Activated T-cell treated with anti-CD3 and anti-CD28 coated beads, Interleukin-2, amount 50 U/mL, for 4 hours (primary cell): ENCODE measurements at regions not wholly inside any gene's neighbourhood (a gene's known extent, or its start where the extent isn't known, plus 50 kb on each side); places are given as distances from the start of the nearest gene placed in this dataset.
"Not testable (repeated sequence)": the region's sequence is repeated elsewhere in the genome, so short reads cannot be mapped to it uniquely, and the experiment has no call there.

Experiments used
- ATAC-seq, 2 donors: fragments of 200-7000 bp; cut with Tn5 transposase; one replicate each; pipeline ENCODE4 v1.10.0; 2021
- DNase-seq: peaks from one replicate; pipeline ENCODE4 v3.0.0-alpha.2; 2020
- H3K27me3 Mint-ChIP-seq: one replicate; pipeline ENCODE4 v1.8.0; 2021; ENCODE audit warnings: low read depth, mixed read lengths
- H3K36me3 Mint-ChIP-seq: one replicate; pipeline ENCODE4 v1.8.0; 2022; ENCODE audit warnings: mixed read lengths; ENCODE audit not compliant: insufficient read depth
- H3K4me1 Mint-ChIP-seq: one replicate; pipeline ENCODE4 v1.8.0; 2021; ENCODE audit warnings: low read depth, mixed read lengths
- H3K4me3 Mint-ChIP-seq: one replicate; pipeline ENCODE4 v1.8.0; 2021; ENCODE audit warnings: mild to moderate bottlenecking, moderate library complexity, mixed read lengths
- H3K9me3 Mint-ChIP-seq: one replicate; pipeline ENCODE4 v1.8.0; 2021; ENCODE audit warnings: mixed read lengths

DNA sequence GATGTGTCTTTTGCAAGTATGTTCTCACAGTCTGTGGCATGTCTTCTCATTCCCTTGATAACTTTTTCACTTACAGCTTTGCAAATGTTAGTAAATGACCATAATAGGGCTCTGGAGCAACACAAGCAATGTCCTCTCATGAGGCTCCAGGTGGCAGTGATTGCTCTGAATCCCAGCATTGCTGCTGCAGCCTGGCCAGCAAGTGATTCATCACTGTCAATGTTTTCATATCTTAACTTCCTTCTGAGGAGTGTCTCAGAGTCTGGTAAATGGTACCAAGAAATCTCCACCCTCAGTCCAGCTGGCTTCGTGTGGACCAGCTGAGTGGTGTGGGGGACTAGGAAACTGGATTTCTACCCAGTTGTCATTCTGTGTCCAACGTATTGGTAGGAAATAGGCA is 139.6 kb downstream of the MYLK4 start:
- H3K4me3 Mint-ChIP-seq, result no peak overlapping the region
- no peak for DNase-seq
- ATAC-seq, result no peak
- H3K27me3 Mint-ChIP-seq, result peaks cover 19% of the 10 kb centered on the region
- no peaks in the 10 kb centered on the region for H3K4me1 Mint-ChIP-seq
- peaks cover 5% of the 10 kb centered on the region for H3K9me3 Mint-ChIP-seq
- H3K36me3 Mint-ChIP-seq, result no peaks in the 10 kb centered on the region

DNA sequence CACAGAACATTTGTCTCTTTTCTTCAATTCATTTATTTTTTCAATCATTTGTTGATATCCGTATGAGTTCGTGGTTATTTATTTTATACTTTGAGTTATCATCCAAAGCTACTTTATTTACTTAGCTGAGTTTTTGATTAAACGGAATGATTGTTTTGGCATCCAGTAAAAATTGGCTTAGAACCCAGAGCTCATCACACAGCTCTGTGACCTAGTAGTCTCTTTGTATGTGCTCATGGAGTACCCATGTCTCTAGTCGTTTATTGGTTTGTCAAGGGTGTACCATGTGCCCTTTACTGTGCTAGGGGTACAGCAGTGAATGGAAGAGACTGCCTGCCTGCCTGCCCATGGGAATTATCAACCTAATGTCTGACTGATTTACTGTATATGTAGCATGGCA is 142.2 kb downstream of the MYLK4 start:
- Mint-ChIP-seq H3K27me3 (peaks cover 13% of the 10 kb centered on the region), H3K9me3 (no peaks in the 10 kb centered on the region), H3K36me3 (no peaks in the 10 kb centered on the region), H3K4me3 (no peak overlapping the region), H3K4me1 (no peaks in the 10 kb centered on the region)
- DNase-seq, result no peak
- ATAC-seq, result no peak

DNA sequence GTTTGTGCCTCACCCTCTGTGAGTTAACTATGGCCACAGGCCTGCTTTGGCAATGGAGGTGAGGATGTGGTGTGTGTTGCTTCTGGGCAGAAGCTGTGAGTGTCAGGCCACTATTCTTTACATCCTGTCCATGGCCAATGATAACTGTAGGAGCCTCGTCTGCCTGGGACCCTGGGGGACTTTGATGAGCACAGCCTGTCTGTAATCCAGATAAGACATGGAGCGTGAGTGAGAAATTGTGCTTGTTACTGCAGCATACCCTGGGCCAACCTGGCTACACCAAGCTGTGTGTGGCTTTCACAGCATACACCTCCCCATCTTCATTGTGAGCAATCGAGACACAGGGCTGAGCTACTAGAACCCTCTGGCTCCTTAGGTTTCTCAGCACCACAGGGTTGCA is 150.4 kb downstream of the MYLK4 start:
- Mint-ChIP-seq H3K36me3 (no peaks in the 10 kb centered on the region), H3K4me1 (no peaks in the 10 kb centered on the region), H3K27me3 (peaks cover 8% of the 10 kb centered on the region), H3K9me3 (no peaks in the 10 kb centered on the region), H3K4me3 (no peak overlapping the region)
- DNase-seq, result no peak
- ATAC-seq, result no peak

DNA sequence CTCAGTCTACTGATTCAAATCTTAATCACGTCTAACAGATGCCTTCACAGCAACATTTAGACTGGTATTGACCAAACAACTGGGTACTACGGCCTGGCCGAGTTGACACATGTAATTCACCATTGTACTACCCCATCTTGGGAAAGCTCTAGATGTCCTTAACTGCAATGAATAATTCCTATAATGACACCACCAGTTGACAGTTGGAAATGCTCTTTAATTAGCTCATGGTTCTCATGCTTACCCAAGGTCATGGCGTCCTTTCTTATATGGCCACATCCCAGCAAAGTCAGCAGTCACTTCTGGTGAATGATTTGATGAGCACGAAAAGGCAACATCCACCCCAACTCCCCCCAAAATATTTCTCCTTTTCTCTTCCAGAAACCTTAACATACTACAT is 150.9 kb downstream of the MYLK4 start:
- H3K36me3 Mint-ChIP-seq, result no peaks in the 10 kb centered on the region
- DNase-seq (no peak), ATAC-seq (no peak)
- no peak overlapping the region for H3K4me3 Mint-ChIP-seq
- H3K9me3 Mint-ChIP-seq, result no peaks in the 10 kb centered on the region
- no peaks in the 10 kb centered on the region for H3K4me1 Mint-ChIP-seq
- H3K27me3 Mint-ChIP-seq, result peaks cover 8% of the 10 kb centered on the region

- Mint-ChIP-seq H3K9me3 (no peaks in the 10 kb centered on the region), H3K27me3 (peaks cover 7% of the 10 kb centered on the region), H3K36me3 (no peaks in the 10 kb centered on the region), H3K4me1 (no peaks in the 10 kb centered on the region), H3K4me3 (no peak overlapping the region)
- DNase-seq, result no peak
- no peak for ATAC-seq
These were observed 151.9 kb downstream of the MYLK4 start for GRCh38 chr6:2598867-2599266.

- no peaks in the 10 kb centered on the region for H3K9me3 Mint-ChIP-seq
- ATAC-seq (no peak), DNase-seq (no peak)
- no peaks in the 10 kb centered on the region for H3K36me3 Mint-ChIP-seq
- no peak overlapping the region for H3K4me3 Mint-ChIP-seq
- no peaks in the 10 kb centered on the region for H3K4me1 Mint-ChIP-seq
- H3K27me3 Mint-ChIP-seq, result peaks cover 11% of the 10 kb centered on the region
These were observed 152.7 kb downstream of the MYLK4 start for GRCh38 chr6:2597991-2598390.

DNA sequence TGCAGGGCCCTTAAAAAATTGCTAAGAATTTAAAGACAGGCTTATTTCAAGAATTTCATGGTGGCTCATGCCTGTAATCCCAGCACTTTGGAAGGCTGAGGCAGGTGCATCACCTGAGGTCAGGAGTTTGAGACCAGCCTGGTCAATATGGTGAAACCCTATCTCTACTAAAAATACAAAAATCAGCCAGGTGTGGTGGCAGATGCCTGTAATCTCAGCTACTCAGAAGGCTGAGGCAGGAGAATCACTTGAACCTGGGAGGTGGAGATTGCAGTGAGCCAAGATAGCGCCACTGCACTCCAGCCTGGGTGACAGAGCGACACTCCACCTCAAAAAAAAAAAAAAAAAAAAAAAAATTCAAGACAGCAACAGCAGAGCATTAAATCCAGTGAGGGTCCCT is 153.3 kb downstream of the MYLK4 start:
- H3K27me3 Mint-ChIP-seq, result peaks cover 16% of the 10 kb centered on the region
- not testable (repeated sequence) for H3K4me3 Mint-ChIP-seq, ATAC-seq, H3K36me3 Mint-ChIP-seq, H3K9me3 Mint-ChIP-seq, H3K4me1 Mint-ChIP-seq, DNase-seq

DNA sequence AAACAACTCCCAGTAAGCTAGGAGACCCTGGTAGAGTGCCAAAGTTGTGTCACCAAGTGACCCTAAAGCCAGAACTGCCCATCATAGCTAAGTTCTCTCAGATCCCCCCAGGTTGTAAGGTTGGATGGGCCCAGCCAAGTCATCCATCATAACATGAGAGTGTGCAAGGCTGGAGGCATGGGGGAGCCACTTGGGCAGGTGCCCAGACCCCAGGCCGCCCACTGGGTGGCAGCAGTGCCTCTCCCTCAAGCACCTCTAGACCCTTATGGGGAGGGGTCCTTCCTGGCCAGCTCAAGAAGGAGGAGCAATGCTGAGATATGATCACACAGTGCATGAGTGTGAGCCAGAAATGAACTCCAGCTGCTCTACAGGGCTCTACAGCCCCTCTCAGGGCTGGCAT is 154.5 kb downstream of the MYLK4 start:
- peaks cover 22% of the 10 kb centered on the region for H3K27me3 Mint-ChIP-seq
- DNase-seq (no peak), ATAC-seq (no peak)
- H3K4me1 Mint-ChIP-seq, result no peaks in the 10 kb centered on the region
- no peak overlapping the region for H3K4me3 Mint-ChIP-seq
- H3K9me3 Mint-ChIP-seq, result no peaks in the 10 kb centered on the region
- H3K36me3 Mint-ChIP-seq, result no peaks in the 10 kb centered on the region

DNA sequence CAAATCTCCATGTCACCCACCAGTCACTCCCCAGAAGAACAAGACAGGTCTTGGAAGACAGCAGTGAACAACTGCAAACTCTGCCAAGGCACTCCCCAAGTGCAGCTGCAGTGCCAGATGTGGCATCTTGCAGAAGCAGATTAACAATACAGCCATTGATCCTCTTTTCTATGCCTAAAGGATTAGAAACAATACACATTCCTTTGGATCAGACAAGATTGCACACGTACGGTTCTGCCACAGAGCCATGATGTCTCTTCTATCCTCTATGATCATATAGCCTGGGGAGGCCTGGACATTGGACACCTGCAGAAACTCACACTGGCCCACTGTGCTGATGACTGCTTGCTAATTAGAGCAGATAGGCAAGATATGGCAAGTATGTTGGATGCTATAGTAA is 155.9 kb downstream of the MYLK4 start:
- H3K36me3 Mint-ChIP-seq, result no peaks in the 10 kb centered on the region
- H3K9me3 Mint-ChIP-seq, result no peaks in the 10 kb centered on the region
- peaks cover 19% of the 10 kb centered on the region for H3K27me3 Mint-ChIP-seq
- ATAC-seq (no peak), DNase-seq (no peak)
- no peak overlapping the region for H3K4me3 Mint-ChIP-seq
- no peaks in the 10 kb centered on the region for H3K4me1 Mint-ChIP-seq

DNA sequence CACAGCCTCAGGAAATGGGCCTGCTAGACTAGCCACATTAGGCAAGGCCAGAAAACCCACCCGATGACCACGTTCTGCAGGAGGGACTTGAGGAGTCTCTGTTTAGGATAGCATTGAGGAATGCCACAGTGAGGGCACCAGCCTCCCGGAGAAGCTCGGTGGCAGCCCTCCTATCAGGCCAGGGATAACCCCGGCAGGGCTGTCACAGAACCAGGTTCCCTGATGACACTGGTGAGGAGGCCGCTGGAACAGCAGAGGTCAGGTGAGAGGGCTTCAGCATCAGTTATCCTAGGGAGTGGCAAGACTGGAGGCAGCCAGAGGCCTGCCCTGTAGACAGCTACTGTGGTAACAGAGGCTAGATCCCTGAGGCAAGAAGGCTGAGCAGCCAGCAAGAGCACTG is 157.6 kb downstream of the MYLK4 start:
- H3K36me3 Mint-ChIP-seq, result no peaks in the 10 kb centered on the region
- DNase-seq (no peak), ATAC-seq (no peak)
- no peaks in the 10 kb centered on the region for H3K9me3 Mint-ChIP-seq
- H3K4me1 Mint-ChIP-seq, result no peaks in the 10 kb centered on the region
- peaks cover 20% of the 10 kb centered on the region for H3K27me3 Mint-ChIP-seq
- H3K4me3 Mint-ChIP-seq, result no peak overlapping the region

- H3K4me3 Mint-ChIP-seq, result no peak overlapping the region
- no peaks in the 10 kb centered on the region for H3K36me3 Mint-ChIP-seq
- no peak for ATAC-seq
- H3K4me1 Mint-ChIP-seq, result no peaks in the 10 kb centered on the region
- no peaks in the 10 kb centered on the region for H3K9me3 Mint-ChIP-seq
- H3K27me3 Mint-ChIP-seq, result peaks cover 22% of the 10 kb centered on the region
- DNase-seq, result no peak
These were observed 161.5 kb downstream of the MYLK4 start for GRCh38 chr6:2589171-2589661.

DNA sequence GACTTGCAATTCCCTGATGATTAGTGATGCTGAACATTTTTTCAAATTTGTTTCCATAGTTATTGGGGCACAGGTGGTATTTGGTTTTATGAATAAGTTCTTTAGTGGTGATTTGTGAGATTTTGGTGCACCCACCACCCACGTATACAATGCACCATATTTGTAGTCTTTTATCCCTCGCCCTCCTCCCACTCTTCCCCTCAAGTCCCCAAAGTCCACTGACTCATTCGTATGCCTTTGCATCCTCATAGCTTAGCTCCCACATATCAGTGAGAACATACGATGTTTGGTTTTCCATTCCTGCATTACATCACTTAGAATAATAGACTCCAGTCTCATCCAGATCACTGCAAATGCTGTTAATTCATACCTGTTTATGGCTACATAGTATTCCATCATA is 167.3 kb downstream of the MYLK4 start:
- ATAC-seq, result no peak
- Mint-ChIP-seq H3K27me3 (peaks cover 19% of the 10 kb centered on the region), H3K9me3 (no peaks in the 10 kb centered on the region), H3K36me3 (no peaks in the 10 kb centered on the region), H3K4me3 (no peak overlapping the region), H3K4me1 (no peaks in the 10 kb centered on the region)
- no peak for DNase-seq

- peaks cover 21% of the 10 kb centered on the region for H3K27me3 Mint-ChIP-seq
- H3K9me3 Mint-ChIP-seq, result no peaks in the 10 kb centered on the region
- H3K36me3 Mint-ChIP-seq, result no peaks in the 10 kb centered on the region
- ATAC-seq, result no peak
- DNase-seq, result no peak
- no peaks in the 10 kb centered on the region for H3K4me1 Mint-ChIP-seq
- H3K4me3 Mint-ChIP-seq, result no peak overlapping the region
These were observed 168.5 kb downstream of the MYLK4 start for GRCh38 chr6:2582268-2582667.

DNA sequence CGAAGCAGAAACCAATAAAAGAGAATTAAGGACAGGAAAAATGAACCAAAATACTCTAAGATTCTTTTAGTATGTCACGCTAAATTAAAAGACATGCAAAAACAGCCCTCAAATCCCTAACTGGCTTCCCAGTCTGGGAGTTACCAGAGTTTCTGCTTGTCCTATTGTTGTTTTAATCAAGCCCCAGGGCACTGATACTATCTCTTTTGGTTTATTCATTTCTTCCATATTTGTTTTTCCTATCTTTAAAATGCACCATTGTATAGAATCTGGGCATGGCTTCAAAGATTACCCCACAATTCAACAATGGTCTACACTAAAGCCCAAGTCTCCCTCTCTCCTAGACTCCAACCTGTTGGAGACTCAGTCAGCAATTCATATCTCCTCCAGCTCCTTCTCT is 169.1 kb downstream of the MYLK4 start:
- H3K4me3 Mint-ChIP-seq, result no peak overlapping the region
- no peaks in the 10 kb centered on the region for H3K36me3 Mint-ChIP-seq
- ATAC-seq (no peak), DNase-seq (no peak)
- no peaks in the 10 kb centered on the region for H3K9me3 Mint-ChIP-seq
- H3K27me3 Mint-ChIP-seq, result peaks cover 24% of the 10 kb centered on the region
- H3K4me1 Mint-ChIP-seq, result no peaks in the 10 kb centered on the region

DNA sequence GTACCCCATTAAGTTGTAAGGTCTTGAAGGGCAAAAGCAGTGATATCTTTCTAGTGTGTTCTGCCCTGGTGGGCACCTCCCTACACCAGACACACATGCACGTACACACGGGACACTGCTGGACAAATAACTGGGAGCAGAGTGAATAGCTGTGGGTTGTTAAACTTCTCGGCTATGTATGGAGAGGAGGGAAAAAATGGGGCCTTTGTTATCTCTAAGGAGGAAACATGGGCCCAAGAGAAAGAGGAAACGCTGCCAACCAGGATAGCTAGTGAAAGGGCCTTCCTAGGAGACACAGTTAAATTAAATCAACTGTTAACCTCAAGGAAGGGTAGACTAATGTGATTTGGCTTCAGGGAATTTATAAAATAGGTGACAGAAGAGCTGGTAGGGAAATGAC is 169.7 kb downstream of the MYLK4 start:
- no peaks in the 10 kb centered on the region for H3K36me3 Mint-ChIP-seq
- H3K4me1 Mint-ChIP-seq, result no peaks in the 10 kb centered on the region
- no peak overlapping the region for H3K4me3 Mint-ChIP-seq
- peaks cover 27% of the 10 kb centered on the region for H3K27me3 Mint-ChIP-seq
- no peak for DNase-seq
- no peak for ATAC-seq
- H3K9me3 Mint-ChIP-seq, result no peaks in the 10 kb centered on the region
